ENCODE measurements at regions not wholly inside any gene's neighbourhood (a gene's known extent, or its start where the extent isn't known, plus 50 kb on each side); places are given as distances from the start of the nearest gene placed in this dataset.

GRCh38 chr15:70465812-70466211, 297.5 kb downstream of the UACA start:
- no peak for TF ChIP-seq CTCF (IDR thresholded peaks at IDR 0.05; ENCODE audit: insufficient read depth, low read depth, low read length, missing control alignments)
- no peak overlapping the region for H3K4me3 ChIP-seq (ENCODE audit: low read length)
- DNase-seq (ENCODE audit: low read depth) = no peak

GRCh38 chr15:70463453-70463834, 299.9 kb downstream of the UACA start:
- no peak overlapping the region for H3K4me3 ChIP-seq (ENCODE audit: low read length)
- no peak for TF ChIP-seq CTCF (IDR thresholded peaks at IDR 0.05; ENCODE audit: insufficient read depth, low read depth, low read length, missing control alignments)
- DNase-seq (ENCODE audit: low read depth) = no peak

- no peak for TF ChIP-seq CTCF (IDR thresholded peaks at IDR 0.05; ENCODE audit: insufficient read depth, low read depth, low read length, missing control alignments)
- H3K4me3 ChIP-seq (ENCODE audit: low read length) = no peak overlapping the region
- DNase-seq (ENCODE audit: low read depth) = no peak
Measured at GRCh38 chr15:70461992-70462391, 301.4 kb downstream of the UACA start.

- no peak for DNase-seq (ENCODE audit: low read depth)
- no peak overlapping the region for H3K4me3 ChIP-seq (ENCODE audit: low read length)
- no peak for TF ChIP-seq CTCF (IDR thresholded peaks at IDR 0.05; ENCODE audit: insufficient read depth, low read depth, low read length, missing control alignments)
Measured at GRCh38 chr15:70461017-70461416, 302.3 kb downstream of the UACA start.

GRCh38 chr15:70459312-70459711, 304.0 kb downstream of the UACA start:
- no peak for TF ChIP-seq CTCF (IDR thresholded peaks at IDR 0.05; ENCODE audit: insufficient read depth, low read depth, low read length, missing control alignments)
- no peak for DNase-seq (ENCODE audit: low read depth)

GRCh38 chr15:70453766-70454165, 309.6 kb downstream of the UACA start:
- H3K4me3 ChIP-seq (ENCODE audit: low read length) = no peak overlapping the region
- DNase-seq (ENCODE audit: low read depth) = no peak
- no peak for TF ChIP-seq CTCF (IDR thresholded peaks at IDR 0.05; ENCODE audit: insufficient read depth, low read depth, low read length, missing control alignments)

More at GRCh38 chr15:70459312-70459711, 304.0 kb downstream of the UACA start:
- no peak overlapping the region for H3K4me3 ChIP-seq (ENCODE audit: low read length)

GRCh38 chr15:70453238-70453637, 310.1 kb downstream of the UACA start:
- no peak for TF ChIP-seq CTCF (IDR thresholded peaks at IDR 0.05; ENCODE audit: insufficient read depth, low read depth, low read length, missing control alignments)
- no peak for DNase-seq (ENCODE audit: low read depth)
- no peak overlapping the region for H3K4me3 ChIP-seq (ENCODE audit: low read length)

All from epithelial cell of esophagus (primary cell).